HG02623 (cell line): ENCODE measurements at regions not wholly inside any gene's neighbourhood (a gene's known extent, or its start where the extent isn't known, plus 50 kb on each side); places are given as distances from the start of the nearest gene placed in this dataset.

Experiments
- ATAC-seq: cut with Tn5 transposase; IDR thresholded peaks from one replicate; pipeline ENCODE4 v1.9.1; 2021; ENCODE audit warnings: moderate library complexity; ENCODE audit not compliant: unreplicated experiment

DNA sequence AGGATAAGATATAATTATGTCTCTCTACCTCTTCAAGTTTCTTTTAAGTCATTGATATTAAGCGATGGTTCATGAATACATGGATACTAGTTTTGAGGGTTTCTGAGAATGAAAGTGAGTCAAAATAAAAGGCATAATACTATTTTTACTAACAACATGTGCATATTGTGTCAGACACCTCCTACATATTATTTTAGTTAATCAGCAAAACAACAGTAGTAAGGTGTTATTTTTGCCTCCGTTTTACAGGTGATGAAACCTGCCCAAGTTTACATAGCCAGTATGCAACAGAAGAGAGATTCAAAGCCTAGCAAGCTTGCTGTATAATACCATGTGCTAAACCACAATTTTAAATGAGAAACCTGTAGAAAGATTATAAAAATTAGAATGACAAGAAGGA is 544.1 kb downstream of the EPHA5 start:
- ATAC-seq: no peak

DNA sequence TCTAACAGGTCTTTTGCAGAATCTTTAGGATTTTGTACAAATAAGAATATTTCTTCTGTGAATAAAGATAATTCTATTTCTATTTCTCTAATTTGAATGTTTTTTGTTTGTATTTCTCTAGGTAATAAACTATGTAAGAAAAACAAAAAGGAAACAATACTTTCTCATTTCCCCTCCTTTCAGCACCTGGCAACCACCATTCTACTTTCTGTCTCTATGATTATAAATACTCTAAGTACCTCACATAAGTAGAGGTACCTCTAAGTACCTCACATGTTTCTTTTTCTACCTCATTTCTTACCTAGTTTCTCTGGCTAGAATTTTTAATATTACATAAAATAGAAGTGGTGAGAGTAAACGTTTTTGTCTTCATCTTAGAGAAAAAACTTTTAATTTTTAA is 550.0 kb downstream of the EPHA5 start:
- no peak for ATAC-seq

DNA sequence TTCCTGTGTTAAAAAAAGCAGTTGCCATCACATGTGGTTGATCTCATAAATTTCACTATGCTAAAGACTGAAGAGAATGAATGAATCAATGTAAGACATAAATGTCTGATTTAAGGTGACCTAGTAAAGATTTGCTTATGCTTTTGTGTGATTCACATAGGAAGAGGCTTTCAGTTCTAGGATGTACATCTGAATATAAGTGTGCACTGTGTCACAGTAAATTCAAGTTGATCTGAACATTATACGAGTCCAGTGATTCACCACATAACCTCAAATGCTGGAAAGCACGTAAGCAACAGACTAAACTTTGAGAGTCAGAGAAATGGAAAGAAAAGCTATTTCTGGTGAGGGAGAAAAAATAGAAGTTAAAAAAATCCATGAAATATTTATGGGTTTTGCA is 567.9 kb downstream of the EPHA5 start:
- no peak for ATAC-seq

DNA sequence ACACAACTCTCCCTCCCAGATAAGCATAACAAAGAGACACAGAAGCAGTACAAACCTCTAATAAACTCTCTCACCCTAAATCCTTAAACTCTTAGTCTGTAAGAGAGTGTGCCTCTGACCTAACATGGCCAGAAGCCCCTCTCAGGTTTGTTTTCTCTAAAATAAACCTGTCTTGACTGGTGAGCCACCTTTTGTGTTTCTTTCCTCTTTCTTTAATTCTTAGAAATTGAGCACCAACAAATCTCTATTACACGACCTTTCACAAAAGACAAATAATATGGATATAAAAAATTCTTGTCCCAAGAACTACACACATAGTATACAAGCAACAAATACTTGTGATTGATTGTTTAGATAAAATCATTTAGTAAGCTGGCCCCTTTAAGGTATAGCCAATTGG is 573.7 kb downstream of the EPHA5 start:
- ATAC-seq: no peak

DNA sequence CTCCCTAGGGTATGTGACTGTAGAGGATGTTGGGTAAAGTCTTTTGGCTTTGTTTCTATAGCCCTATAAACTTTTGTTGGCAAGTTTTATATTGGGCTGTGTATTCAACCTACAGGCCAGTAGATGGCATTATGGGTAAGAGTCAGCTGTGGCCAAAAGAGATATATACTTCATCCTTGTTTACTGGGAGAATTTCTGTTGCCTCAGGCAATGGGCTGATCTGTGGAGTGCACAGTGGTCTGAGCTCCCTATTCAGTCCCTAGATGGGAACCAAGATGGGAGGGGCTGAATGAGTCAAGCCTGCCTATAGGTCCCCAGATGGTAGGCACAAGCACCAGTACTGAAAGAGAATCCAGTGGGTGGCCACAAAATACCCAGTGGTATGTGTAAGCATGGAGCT is 580.6 kb downstream of the EPHA5 start:
- ATAC-seq: no peak

DNA sequence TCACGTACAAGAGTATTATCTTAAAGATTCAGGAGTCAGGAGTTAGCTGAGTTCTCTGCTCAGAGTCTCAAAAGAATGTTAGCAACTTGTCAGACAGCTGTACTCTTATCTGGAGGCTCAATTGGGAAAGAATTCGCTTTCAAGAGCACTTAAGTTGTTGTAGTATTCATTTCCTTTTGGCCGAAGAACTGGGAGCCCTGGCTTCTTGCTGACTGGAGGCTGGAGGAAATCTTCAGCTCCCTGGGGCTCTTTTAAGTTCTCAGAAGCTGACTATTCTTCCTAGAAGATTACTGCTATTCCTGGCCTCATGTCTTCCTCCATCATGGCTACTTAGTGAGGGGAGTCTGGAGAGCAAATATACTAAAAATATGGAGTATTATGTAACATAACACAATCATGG is 587.2 kb downstream of the EPHA5 start:
- ATAC-seq: no peak

DNA sequence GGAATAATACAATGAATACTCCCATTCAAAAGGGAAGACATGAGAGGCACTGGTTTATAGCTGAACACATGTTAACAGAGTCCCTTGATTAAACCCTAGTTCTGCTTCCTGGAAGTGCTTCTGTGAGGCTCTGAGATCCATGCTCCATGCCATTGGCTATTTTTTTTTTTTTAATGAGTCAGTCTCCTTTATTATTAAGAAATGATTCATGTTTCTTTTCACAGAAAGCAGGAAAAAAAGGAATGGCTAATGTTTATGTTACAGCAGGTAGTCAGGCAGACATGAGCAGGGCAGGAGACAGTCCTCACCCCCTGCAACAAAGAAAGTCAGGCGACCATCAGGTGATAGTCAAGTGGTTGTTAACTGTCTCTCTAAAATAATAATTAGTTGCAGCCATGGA is 598.7 kb downstream of the EPHA5 start:
- no peak for ATAC-seq

DNA sequence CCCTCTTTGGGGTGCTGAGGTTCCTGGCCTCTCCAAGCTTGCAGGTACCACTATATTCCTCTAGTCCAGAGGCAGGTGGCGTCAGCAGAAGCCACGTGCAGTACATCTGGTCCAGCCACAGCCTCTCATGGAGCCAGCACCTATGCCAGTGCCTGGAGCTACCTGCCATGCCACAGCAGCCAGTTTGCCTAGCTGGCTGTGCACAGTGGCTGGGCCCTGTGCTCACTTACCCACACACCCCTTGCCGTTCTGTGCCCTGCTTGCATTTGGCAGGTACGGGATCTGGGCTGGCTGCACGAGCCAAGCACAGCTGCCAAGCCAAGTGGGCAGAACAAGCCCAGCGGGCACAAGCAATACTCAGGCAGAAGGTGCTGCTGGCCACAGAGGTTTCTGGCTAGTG is 601.1 kb downstream of the EPHA5 start:
- no peak for ATAC-seq

DNA sequence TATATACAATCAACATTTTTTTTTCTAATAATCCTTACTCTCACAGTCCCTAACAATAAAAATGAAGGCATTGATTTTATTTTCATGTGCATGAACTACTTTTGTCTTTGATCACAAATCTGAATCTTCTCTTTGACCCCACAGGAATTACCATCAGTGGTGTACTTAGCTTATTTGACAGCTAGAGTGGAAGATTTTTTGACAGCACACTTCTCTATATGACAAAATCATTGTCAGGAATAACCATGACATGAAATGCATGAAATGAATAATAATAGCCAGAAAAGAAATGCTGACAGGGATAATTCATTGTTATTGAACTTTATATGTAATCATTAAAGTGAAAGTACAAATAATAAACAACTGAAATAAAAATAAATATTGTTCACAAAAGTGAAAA is 604.2 kb downstream of the EPHA5 start:
- no peak for ATAC-seq

DNA sequence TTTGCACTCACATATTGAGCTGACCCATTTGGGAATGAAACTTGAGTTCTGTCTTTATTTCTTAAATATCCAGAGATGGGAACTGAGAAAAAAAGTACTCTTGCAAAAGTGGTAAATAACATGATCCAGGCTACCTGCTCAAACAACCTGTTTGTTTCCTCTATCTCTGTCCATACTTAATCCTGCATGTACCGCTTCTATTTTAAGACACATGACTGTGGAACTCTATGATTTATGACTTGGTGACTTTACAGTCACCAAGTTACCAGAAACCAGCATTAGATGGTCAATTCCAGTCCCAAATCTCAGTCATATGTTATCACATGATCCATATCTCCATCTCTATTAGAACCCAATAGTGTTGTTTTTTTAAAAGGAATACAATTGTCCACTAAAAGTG is 606.7 kb downstream of the EPHA5 start:
- no peak for ATAC-seq

DNA sequence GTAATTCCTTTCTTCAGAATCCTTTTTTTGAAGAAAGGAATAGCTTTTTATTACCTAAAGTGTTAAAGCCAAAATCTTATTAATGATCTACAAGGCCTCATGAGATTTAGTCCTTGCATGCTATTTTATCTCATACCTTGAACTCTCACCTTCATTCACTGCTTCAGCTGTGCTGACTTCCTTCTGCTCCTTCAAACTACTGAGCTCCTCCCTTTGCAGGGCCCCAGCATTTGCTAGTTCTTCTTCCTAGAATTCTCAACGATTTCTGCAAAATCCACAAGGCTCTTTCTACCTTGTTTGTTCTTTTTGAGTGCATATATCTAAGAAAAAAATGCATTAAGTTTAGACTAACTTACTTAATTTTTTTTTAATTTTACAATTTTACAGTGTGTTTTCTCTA is 619.5 kb downstream of the EPHA5 start:
- ATAC-seq: no peak

DNA sequence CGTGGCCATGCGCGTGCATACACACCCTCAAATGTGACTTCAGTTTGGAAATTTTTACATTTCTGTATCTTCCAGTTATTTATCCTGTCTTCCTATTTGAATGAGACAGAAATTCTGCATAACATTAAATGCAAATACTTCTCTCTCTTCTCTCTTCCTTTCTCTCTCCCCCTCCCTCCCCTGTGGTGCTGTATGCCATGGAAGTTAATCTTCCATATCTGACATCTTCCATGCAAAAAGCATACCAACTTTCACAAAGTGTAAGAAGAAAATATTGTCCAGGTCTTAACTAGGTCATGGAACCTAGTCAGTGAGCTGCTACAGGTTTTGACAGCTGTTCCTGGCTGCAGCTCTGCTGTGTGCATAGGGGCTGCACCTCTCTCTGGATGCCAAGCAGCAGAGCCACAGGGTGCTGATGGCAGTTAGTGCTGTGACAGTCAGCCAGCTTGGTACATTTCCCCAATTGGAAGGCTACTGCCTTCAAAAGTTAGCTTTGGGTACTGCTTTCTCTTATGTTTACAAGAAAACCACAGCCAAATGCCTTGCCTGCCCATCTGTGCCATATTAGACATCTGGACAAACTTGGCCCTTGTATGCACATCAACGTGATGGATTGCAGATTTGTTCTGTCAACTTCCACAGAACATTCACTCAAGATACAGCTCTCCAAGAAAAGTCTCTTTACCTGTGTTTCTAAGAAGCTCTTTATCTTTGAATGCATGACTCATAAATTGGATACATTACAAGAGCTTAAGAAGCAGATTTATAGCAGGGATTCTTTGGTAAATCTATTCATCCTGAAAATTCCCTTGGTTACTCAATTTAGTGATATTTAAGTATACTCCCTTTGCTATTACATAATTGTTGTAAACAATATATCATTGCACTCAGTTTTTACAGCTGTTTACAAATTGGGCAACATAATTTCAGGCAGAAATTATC is 623.8 kb downstream of the EPHA5 start:
- no peak for ATAC-seq

DNA sequence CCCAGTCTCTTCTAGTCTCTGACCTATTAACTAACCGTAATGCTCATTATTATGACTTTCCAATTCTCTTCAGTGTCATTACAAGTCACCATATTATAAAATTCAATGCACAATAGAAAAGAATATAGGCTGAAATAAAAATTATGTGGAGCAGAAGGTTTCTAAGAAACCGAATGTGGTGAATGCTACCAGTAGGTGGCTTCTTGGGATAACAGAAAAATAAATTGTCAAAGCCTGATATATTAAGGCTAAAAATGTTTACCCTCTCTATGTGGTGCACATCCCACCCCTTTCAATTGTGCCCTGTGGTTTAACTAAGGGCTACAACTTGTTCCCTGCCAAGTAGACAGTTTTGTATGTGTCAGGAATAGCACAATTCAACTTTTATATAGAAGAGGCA is 624.6 kb upstream of the TECRL start:
- no peak for ATAC-seq

DNA sequence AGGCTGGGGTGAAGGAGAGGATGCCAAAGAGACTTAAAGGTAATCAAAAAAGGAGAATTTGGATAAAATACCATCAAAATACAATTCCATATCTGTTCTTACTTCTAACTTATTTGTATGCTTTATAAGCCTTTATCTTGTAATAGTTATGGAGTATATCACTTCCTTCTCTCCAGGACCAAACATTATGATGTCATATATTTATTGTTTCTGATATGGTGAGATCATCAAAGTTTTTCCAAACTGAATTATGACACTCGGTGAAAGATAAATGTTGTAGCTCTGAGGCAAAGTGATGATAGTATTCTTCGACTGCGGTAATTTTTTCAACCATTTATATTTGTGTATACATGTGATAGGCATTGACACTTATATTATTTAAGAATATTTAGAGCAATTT is 619.3 kb upstream of the TECRL start:
- no peak for ATAC-seq

DNA sequence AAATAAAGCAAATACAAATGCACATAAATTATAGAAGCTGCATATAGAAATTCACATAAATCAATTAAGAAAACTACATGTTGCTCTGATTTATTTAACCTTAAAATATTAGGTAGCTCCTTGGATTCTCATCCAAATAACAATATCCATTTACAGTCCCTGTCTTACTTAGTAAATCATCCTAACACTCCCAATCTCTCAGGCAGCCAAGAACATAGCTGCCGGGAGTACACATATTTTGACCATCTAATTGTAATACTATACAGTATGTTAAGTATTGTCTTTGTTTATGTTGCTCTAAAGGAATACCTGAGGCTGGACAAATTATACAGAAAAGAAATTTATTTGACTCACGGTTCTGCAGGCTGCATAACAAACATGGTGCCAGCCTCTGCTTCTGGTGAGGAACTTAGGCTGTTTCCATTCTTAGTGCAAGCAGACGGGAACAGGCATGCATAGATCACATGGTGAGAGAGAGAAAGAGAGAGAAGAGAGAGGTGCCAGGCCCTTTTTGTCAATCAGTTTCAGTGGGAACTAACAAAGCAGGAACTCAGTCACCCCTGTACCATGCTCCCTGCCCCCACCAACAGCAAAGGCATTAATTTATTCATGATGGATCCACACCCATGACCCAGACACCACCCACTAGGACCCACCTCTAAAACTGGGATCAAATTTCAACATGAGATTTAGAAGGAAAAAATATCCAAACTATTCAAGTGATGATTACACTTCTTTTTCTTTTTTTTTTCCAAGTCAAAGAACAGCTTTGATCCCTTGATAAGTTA is 614.8 kb upstream of the TECRL start:
- no peak for ATAC-seq

DNA sequence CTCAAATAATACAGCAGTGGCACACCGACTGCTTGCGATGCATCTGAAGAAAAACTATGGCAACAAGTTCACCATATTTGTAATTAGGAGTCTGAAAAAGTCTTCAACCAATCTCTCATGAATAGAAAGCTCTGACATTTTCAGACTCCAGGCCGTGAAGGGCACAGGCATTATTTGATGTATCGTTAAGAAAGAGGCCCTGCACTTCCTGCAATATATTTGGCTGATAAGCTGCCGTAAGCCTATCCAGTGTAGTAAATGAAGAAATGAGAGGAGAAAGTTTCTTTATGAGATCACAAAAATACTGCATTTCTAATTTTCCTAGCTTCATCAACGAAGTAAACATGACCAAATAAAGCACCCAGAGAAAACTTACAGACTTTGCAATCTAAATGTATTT is 613.8 kb upstream of the TECRL start:
- no peak for ATAC-seq

DNA sequence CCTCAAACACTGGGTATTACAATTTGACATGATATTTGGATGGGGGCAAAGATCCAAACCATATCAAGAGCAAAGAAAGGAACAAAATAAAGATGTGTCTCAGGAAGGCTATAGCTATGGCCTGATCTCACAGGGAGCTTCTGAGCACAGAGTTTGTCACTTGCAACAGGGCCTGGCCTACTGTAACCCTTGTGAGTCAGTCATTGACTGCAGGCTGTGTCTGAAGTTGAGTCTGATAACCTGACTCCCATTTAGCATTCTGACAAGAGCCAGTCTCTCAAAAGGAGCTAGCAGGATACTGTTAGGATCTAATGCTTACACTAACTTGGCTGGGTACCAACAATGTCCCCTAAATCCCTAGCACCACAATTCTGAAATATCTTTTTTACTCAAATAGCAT is 612.5 kb upstream of the TECRL start:
- ATAC-seq: no peak

DNA sequence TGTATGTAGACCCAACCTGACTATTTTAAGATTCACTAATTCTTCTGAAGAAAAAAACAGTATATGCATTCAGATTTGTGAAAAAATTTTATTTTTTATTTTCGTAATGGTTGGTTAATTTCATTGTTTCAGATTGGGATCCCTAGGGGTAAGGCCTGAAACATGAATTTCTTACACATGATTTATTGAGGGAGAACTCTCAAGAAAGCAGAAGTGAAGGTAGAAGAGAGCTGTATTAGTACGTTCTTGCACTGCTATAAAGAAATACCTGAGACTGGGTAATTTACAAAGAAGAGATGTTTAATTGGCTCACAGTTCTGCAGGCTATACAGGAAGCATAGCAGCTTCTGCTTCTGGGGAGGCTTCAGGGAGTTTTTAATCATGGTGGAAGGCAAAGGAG is 611.9 kb upstream of the TECRL start:
- no peak for ATAC-seq

DNA sequence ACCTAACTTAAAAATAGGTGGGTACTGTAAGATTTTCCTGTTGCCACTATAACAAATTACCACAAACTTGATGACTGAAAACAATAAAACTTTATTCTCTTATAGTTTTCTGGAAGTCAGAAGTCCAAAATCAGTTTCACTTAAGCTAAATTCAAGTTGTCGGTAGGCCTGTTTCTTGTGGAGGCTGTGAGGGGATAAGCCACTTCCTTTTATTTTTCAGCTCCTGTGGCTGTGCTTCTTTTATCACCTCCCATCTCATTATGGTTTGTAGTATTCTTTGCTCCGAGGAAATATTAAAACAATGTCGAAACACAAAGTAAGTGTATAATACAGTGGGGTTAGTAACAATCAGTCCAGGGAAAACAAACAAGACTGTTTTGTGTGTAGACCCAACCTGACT is 610.5 kb upstream of the TECRL start:
- ATAC-seq: no peak

DNA sequence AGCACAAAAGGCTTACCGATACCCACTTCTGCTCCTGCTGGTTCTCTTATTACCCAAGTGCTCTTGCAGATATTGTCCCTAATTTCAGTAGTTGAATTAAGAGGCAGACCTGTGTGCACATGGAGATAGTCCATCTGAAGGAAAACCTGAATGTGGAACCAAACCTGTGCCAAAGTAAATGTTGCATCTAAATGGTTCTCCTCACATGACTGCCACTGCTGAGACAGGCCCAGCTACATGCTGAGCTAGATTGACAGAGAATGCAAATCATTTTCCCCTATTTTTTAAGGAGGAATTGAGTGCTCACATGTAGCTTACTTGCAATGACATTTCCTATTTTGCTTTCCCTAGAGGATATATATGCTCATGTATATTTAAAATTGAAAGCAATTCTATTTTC is 609.1 kb upstream of the TECRL start:
- no peak for ATAC-seq

DNA sequence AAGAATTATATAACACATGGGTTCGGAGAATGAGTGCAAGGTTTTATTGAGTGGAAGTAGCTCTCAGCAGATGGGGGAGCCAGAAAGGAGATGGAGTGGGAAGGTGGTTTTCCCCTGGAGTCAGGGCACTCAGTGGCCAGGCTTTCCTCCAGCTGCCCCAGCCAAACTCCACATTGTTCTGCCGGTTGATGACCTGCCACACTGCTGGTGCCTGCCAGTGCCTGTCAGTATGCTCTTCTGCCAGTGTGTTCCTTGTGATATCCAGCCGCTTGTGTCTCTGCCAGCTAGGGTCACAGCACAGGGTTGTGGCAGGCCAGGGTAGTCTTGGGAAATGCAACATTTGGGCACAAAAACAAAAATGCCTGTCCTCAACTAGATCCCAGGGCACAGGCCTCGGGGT is 604.8 kb upstream of the TECRL start:
- ATAC-seq: no peak

DNA sequence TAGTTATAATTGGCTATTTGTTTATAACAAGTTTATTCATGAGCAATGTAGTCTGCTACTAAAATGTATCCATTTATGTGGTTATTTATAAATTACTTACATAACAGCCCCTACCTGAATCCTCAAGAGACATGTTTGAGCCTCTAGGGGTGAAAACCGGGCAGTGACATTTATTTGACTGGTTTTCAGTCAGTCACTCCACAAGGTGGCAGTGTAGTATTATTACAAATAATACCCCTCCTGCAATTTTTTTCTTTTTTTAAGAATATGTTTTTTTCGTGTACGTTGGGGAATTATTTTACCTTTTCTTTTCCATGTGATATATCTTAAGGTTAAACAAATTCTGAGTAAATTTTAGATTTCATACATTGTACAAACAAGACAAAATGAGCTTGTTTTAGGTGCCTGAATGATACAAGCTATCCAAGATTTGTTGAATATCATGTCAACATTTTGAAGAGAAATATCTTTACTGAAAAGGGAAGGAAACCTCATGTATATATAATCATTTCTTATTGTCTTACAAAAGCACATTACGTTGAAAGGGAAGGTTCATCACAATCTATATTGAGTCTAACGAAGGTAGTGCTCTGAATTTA is 598.7 kb upstream of the TECRL start:
- ATAC-seq: no peak
